ENCODE measurements at regions not wholly inside any gene's neighbourhood (a gene's known extent, or its start where the extent isn't known, plus 50 kb on each side); places are given as distances from the start of the nearest gene placed in this dataset.

DNA sequence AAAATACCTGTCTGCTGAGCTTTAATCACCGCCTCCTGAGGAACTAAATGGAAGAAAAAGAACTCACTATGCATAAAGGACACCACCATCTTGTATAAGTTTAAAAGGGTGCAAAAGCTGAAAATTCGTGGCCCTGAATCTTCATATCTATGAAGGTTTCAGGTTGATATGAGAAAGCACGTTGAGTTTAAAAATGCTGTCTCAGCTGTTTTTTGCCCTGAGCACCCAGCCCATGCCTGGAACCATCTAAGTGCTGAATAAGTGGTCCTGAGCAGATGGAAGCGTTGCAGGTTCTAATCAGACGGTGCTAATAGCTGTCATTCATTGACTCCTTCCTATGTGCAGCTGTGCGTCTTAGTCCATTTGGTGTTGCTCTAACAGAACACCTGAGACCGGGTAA, 467.4 kb downstream of the EIPR1 start:
- TF ChIP-seq YY1 (IDR thresholded peaks at IDR 0.05; ENCODE audit: insufficient read depth, insufficient read length) = no peak
- TF ChIP-seq SUZ12 (IDR thresholded peaks at IDR 0.05; ENCODE audit: extremely low read depth, insufficient read depth, insufficient read length) = no peak
- TF ChIP-seq ZNF274 (IDR thresholded peaks at IDR 0.05; ENCODE audit: low read depth, low read length) = no peak

Measured in NT2/D1 (cell line).